SK-N-SH (cell line): ENCODE measurements at regions not wholly inside any gene's neighbourhood (a gene's known extent, or its start where the extent isn't known, plus 50 kb on each side); places are given as distances from the start of the nearest gene placed in this dataset.

Experiments used
- CTCF ChIA-PET: fragments of 300-600, 350-600 bp; formaldehyde crosslinking; extraction: SDS; loops from one replicate; lab custom pipeline; 2021; lab: Yijun Ruan, JAX
- POLR2A ChIA-PET: fragments of 350-600 bp; sonication (Branson Sonifier 250); formaldehyde crosslinking; extraction: SDS; loops from one replicate; lab custom pipeline; 2020; ENCODE audit warnings: antibody characterized with exemption, inconsistent platforms; lab: Yijun Ruan, JAX
- DNase-seq: peaks from one replicate; pipeline ENCODE4 v3.0.0; 2012
- H2AFZ ChIP-seq: fragments of 200-600 bp; sonication (generic); 2 replicates; pipeline ENCODE4 v1.8.1; 2016; ENCODE audit warnings: antibody characterized with exemption, mild to moderate bottlenecking, low read depth
- H3F3A ChIP-seq: fragments of 200-600 bp; sonication (generic); replicated peaks from 2 replicates; pipeline ENCODE3; 2016; ENCODE audit warnings: antibody characterized with exemption, mild to moderate bottlenecking; ENCODE audit not compliant: insufficient read depth
- H3K27ac ChIP-seq, 2 experiments: fragments of 200-500 bp in 1 of 2; fragments of 200-600 bp in 1 of 2; sonication (Bioruptor generic) in 1 of 2; sonication (generic), shearing (Covaris generic) in 1 of 2; 2 replicates each; pipeline versions ENCODE4 v1.5.1 to v1.6.1; 2014 to 2016; ENCODE audit warnings: low read depth in 2 of 2, inconsistent platforms in 1 of 2, low read length in 1 of 2, mild to moderate bottlenecking in 1 of 2, mixed read lengths in 1 of 2
- H3K27me3 ChIP-seq: fragments of 200-600 bp; sonication (generic), shearing (Covaris generic); 2 replicates; pipeline ENCODE4 v1.6.1; 2016; ENCODE audit warnings: mixed run types; ENCODE audit not compliant: insufficient read depth
- H3K36me3 ChIP-seq, 2 experiments: fragments of 200-500 bp in 1 of 2; fragments of 200-600 bp in 1 of 2; sonication (Bioruptor generic) in 1 of 2; sonication (generic) in 1 of 2; replicated peaks in 1 of 2; 2 replicates each; pipeline versions ENCODE3 to v1.5.1; 2014 to 2016; ENCODE audit warnings: low read length in 1 of 2, mild to moderate bottlenecking in 1 of 2; ENCODE audit not compliant: insufficient read depth in 2 of 2, control insufficient read depth in 1 of 2
- H3K4me1 ChIP-seq, 2 experiments: fragments of 200-500 bp in 1 of 2; fragments of 200-600 bp in 1 of 2; sonication (Bioruptor generic) in 1 of 2; sonication (generic), shearing (Covaris generic) in 1 of 2; 2 replicates each; pipeline versions ENCODE4 v1.5.1 to v1.6.1; 2014 to 2016; ENCODE audit warnings: low read depth in 1 of 2, low read length in 1 of 2, mixed run types in 1 of 2; ENCODE audit not compliant: insufficient read depth in 2 of 2, control insufficient read depth in 1 of 2
- H3K4me2 ChIP-seq: fragments of 200-600 bp; sonication (generic), shearing (Covaris generic); 2 replicates; pipeline ENCODE4 v1.6.1; 2017; ENCODE audit warnings: mixed run types
- H3K4me3 ChIP-seq, 2 experiments: fragments of 200-500 bp in 1 of 2; fragments of 200-600 bp in 1 of 2; sonication (Bioruptor generic) in 1 of 2; sonication (generic), shearing (Covaris generic) in 1 of 2; 2 replicates each; pipeline versions ENCODE4 v1.5.1 to v1.8.1; 2014 to 2016; ENCODE audit warnings: low read depth in 2 of 2, inconsistent platforms in 1 of 2, low read length in 1 of 2, mild to moderate bottlenecking in 1 of 2, mixed read lengths in 1 of 2, moderate library complexity in 1 of 2
- H3K79me2 ChIP-seq: fragments of 200-600 bp; sonication (generic); 2 replicates; pipeline ENCODE4 v1.8.1; 2017; ENCODE audit warnings: mild to moderate bottlenecking; ENCODE audit not compliant: insufficient read depth
- H3K9ac ChIP-seq: fragments of 200-600 bp; sonication (generic); 2 replicates; pipeline ENCODE4 v1.6.1; 2017; ENCODE audit warnings: mixed run types
- H3K9me2 ChIP-seq: fragments of 200-600 bp; sonication (generic); 2 replicates; pipeline ENCODE4 v1.6.1; 2017; ENCODE audit warnings: mixed run types
- H3K9me3 ChIP-seq: fragments of 200-600 bp; sonication (generic); 2 replicates; pipeline ENCODE4 v1.6.1; 2017; ENCODE audit warnings: mixed run types, mild to moderate bottlenecking, moderate library complexity
- H4K20me1 ChIP-seq: fragments of 200-600 bp; sonication (generic); 2 replicates; pipeline ENCODE4 v1.6.1; 2017; ENCODE audit warnings: mild to moderate bottlenecking, mixed run types; ENCODE audit not compliant: insufficient read depth
- EP300 ChIP-seq, 2 experiments: IDR thresholded peaks; 2 replicates each; pipeline versions ENCODE4 v1.4.0 to v1.6.1; 2012; ENCODE audit warnings: borderline replicate concordance in 1 of 2, low read depth in 1 of 2, low read length in 1 of 2
- EZH2phosphoT487 ChIP-seq: fragments of 200-600 bp; sonication (generic); IDR thresholded peaks from 2 replicates; pipeline ENCODE4 v1.6.1; 2017; ENCODE audit warnings: low read depth, mixed run types, mild to moderate bottlenecking, antibody characterized with exemption, moderate library complexity, borderline replicate concordance
- FOXJ3 ChIP-seq: sonication (generic); formaldehyde crosslinking; IDR thresholded peaks from 2 replicates; pipeline ENCODE4 v1.5.1; 2020; ENCODE audit warnings: mild to moderate bottlenecking, missing genetic modification reagents
- GABPA ChIP-seq: IDR thresholded peaks from 2 replicates; pipeline ENCODE4 v1.4.0; 2012; ENCODE audit warnings: low read depth, mild to moderate bottlenecking
- GATA2 ChIP-seq: sonication (generic); formaldehyde crosslinking; IDR thresholded peaks from 2 replicates; pipeline ENCODE4 v1.5.0; 2020; ENCODE audit warnings: mild to moderate bottlenecking, missing genetic modification reagents
- JUND ChIP-seq: IDR thresholded peaks from 2 replicates; pipeline ENCODE4 v1.4.0; 2012
- MEF2A ChIP-seq: IDR thresholded peaks from 2 replicates; pipeline ENCODE4 v1.4.0; 2012; ENCODE audit warnings: low read depth, borderline replicate concordance
- MXI1 ChIP-seq: IDR thresholded peaks from 2 replicates; pipeline ENCODE4 v1.6.1; 2012; ENCODE audit warnings: mild to moderate bottlenecking, low read depth, low read length, improper control_type of control experiment
- NRF1 ChIP-seq: IDR thresholded peaks from 2 replicates; pipeline ENCODE4 v1.6.1; 2012; ENCODE audit warnings: low read depth, mild to moderate bottlenecking, low read length
- POLR2AphosphoS5 ChIP-seq: IDR thresholded peaks from 2 replicates; pipeline ENCODE4 v1.6.1; 2012; ENCODE audit warnings: low read depth, low read length
- RAD21 ChIP-seq: IDR thresholded peaks from 2 replicates; pipeline ENCODE4 v1.6.1; 2012; ENCODE audit warnings: mild to moderate bottlenecking, low read length
- RCOR1 ChIP-seq: fragments of 150-350 bp; IDR thresholded peaks from 2 replicates; pipeline ENCODE4 v1.6.1; 2017; ENCODE audit warnings: antibody characterized with exemption, low read length
- RFX5 ChIP-seq: IDR thresholded peaks from 2 replicates; pipeline ENCODE4 v1.6.1; 2012; ENCODE audit warnings: mild to moderate bottlenecking, improper control_type of control experiment, low read length
- TAF1 ChIP-seq: IDR thresholded peaks from 2 replicates; pipeline ENCODE4 v1.6.1; 2012; ENCODE audit warnings: low read depth, mild to moderate bottlenecking, low read length, moderate library complexity, borderline replicate concordance
- YY1 ChIP-seq: IDR thresholded peaks from 2 replicates; pipeline ENCODE4 v1.4.0; 2012; ENCODE audit warnings: low read depth, mild to moderate bottlenecking
- whole genome bisulfite sequencing: methylation state at CpG from one replicate; pipeline ENCODE4 v1.1.6; 2017; ENCODE audit warnings: low lambda C conversion rate; 5-methylcytosine and 5-hydroxymethylcytosine counted together
- TF ChIP-seq, protein P1 (sequence below): IDR thresholded peaks from 2 replicates; pipeline ENCODE4 v1.6.1; 2012; ENCODE audit warnings: mild to moderate bottlenecking, low read depth, low read length, moderate library complexity
- TF ChIP-seq, protein P2 (sequence below): IDR thresholded peaks from 2 replicates; pipeline ENCODE4 v1.4.0; 2012; ENCODE audit warnings: low read depth, borderline replicate concordance
- TF ChIP-seq, protein P3 (sequence below): IDR thresholded peaks from 2 replicates; pipeline ENCODE4 v1.4.0; 2012; ENCODE audit warnings: low read depth
- TF ChIP-seq, protein P4 (sequence below): fragments of 150-350 bp; IDR thresholded peaks from 2 replicates; pipeline ENCODE4 v1.6.1; 2017; ENCODE audit warnings: antibody characterized with exemption, low read length, low read depth, borderline replicate concordance

DNA sequence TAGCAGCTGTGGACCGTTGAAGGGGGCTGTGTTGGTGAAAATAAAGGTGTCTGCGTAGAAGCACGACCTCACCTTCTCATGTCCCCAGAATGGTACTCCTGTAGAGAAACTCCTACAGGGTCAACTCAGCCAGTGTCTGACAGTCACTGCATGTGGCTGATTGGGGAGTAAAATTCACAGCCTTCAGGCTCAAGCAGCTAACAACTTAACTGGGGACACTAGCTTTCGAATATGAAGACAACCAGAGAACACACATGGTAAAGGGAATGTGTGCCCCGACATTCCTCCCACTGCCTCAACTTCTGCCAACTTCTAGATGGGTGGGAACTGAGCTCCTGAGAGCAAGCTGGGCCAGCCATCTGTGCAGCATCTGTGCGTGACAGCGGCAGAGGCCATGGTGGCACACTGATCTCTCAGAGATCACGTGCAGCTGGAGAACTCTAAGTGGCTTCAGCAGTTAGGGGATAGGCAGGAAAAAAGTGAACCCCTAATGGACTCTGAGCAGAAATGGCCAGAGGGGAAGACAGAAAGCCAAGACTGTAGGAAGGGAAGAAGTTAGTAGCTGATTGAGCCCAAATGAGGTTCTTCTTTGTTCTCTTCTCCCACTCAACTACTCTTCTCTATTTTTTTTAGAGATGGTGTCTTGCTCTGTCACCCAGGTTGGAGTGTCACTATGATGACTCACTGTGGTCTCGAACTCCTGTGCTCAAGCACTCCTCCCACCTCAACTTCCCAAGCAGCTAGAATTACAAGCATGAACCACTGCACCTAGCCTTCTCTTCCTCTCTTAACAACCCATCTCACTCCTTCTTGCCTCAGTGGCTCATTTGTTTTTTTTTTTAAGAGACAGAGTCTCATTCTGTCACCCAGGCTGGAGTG is 280.8 kb downstream of the ZEB1 start:
- Histone ChIP-seq H2AFZ (no peak overlapping the region), H3F3A (no peaks in the 10 kb centered on the region), H3K36me3 (no peaks in the 10 kb centered on the region), H3K9me2 (no peaks in the 10 kb centered on the region), H3K27me3 (no peaks in the 10 kb centered on the region), H3K27ac (no peak overlapping the region), H3K79me2 (no peaks in the 10 kb centered on the region), H4K20me1 (no peaks in the 10 kb centered on the region), H3K9me3 (no peaks in the 10 kb centered on the region), H3K4me3 (no peak overlapping the region), H3K4me2 (no peak overlapping the region), H3K4me1 (peaks cover 4 to 13% of the 10 kb centered on the region in 2 experiments; a peak in 2 of 4 replicates), H3K9ac (no peak overlapping the region)
- no peak for DNase-seq
- ChIA-PET CTCF (interaction anchor here (1.2 kb wide), 1 partner anchor 12 kb away, joined by 3 read pairs; no protein-coding TSS in a partner anchor), POLR2A (interaction anchor here (0.6 kb wide), 1 partner anchor 897 kb away, joined by 4 read pairs; no protein-coding TSS in a partner anchor)
- TF ChIP-seq POLR2AphosphoS5 (no peak), NRF1 (no peak), FOXJ3 (no peak)
- TF ChIP-seq, protein P1, sequence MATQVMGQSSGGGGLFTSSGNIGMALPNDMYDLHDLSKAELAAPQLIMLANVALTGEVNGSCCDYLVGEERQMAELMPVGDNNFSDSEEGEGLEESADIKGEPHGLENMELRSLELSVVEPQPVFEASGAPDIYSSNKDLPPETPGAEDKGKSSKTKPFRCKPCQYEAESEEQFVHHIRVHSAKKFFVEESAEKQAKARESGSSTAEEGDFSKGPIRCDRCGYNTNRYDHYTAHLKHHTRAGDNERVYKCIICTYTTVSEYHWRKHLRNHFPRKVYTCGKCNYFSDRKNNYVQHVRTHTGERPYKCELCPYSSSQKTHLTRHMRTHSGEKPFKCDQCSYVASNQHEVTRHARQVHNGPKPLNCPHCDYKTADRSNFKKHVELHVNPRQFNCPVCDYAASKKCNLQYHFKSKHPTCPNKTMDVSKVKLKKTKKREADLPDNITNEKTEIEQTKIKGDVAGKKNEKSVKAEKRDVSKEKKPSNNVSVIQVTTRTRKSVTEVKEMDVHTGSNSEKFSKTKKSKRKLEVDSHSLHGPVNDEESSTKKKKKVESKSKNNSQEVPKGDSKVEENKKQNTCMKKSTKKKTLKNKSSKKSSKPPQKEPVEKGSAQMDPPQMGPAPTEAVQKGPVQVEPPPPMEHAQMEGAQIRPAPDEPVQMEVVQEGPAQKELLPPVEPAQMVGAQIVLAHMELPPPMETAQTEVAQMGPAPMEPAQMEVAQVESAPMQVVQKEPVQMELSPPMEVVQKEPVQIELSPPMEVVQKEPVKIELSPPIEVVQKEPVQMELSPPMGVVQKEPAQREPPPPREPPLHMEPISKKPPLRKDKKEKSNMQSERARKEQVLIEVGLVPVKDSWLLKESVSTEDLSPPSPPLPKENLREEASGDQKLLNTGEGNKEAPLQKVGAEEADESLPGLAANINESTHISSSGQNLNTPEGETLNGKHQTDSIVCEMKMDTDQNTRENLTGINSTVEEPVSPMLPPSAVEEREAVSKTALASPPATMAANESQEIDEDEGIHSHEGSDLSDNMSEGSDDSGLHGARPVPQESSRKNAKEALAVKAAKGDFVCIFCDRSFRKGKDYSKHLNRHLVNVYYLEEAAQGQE = no peak
- 70% methylated on average over 9 of the region's 9 CpGs for WGBS

DNA sequence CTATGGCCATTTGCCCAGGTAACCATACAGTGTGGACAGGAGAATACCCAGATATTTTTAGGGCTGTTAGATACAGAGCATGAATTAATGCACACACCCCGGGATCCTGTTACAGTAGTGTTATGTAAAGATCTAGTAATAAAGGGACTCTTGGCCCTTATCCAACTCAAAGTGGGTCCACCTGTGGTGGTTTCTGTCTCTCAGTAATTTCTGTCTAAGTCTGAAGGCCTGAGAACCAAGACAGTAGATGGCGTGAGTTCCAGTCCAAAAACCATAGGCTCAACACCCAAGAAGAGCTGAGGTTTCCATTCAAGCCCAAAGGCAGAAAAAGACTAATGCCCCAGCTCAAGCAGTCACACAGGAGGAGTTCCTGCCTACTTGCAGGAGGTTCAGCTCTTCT is 277.7 kb downstream of the ZEB1 start:
- no peak for DNase-seq
- Histone ChIP-seq H3K36me3 (no peaks in the 10 kb centered on the region), H3K4me2 (no peak overlapping the region), H4K20me1 (no peaks in the 10 kb centered on the region), H3K9me2 (no peaks in the 10 kb centered on the region), H2AFZ (no peak overlapping the region), H3K79me2 (no peaks in the 10 kb centered on the region), H3K9me3 (no peaks in the 10 kb centered on the region), H3K27me3 (no peaks in the 10 kb centered on the region), H3K4me1 (peaks cover 0 to 5% of the 10 kb centered on the region in 2 experiments; a peak in 1 of 4 replicates), H3K27ac (no peak overlapping the region), H3K4me3 (no peak overlapping the region), H3K9ac (no peak overlapping the region), H3F3A (no peaks in the 10 kb centered on the region)
- POLR2A ChIA-PET = no interaction called here
- CTCF ChIA-PET = interaction anchor here (0.6 kb wide), 1 partner anchor 171 kb away, joined by 3 read pairs; no protein-coding TSS in a partner anchor
- WGBS = 83% methylated on average over 2 of the region's 2 CpGs
- no peak for TF ChIP-seq EZH2phosphoT487
- no peak for TF ChIP-seq EP300 (IDR thresholded peaks at IDR 0.05; ENCODE audit: borderline replicate concordance in 1 of 2, low read depth in 1 of 2, low read length in 1 of 2)
- no peak for TF ChIP-seq GATA2 (CRISPR knock-in tag)
- TF ChIP-seq MEF2A = no peak
- TF ChIP-seq, protein P2, sequence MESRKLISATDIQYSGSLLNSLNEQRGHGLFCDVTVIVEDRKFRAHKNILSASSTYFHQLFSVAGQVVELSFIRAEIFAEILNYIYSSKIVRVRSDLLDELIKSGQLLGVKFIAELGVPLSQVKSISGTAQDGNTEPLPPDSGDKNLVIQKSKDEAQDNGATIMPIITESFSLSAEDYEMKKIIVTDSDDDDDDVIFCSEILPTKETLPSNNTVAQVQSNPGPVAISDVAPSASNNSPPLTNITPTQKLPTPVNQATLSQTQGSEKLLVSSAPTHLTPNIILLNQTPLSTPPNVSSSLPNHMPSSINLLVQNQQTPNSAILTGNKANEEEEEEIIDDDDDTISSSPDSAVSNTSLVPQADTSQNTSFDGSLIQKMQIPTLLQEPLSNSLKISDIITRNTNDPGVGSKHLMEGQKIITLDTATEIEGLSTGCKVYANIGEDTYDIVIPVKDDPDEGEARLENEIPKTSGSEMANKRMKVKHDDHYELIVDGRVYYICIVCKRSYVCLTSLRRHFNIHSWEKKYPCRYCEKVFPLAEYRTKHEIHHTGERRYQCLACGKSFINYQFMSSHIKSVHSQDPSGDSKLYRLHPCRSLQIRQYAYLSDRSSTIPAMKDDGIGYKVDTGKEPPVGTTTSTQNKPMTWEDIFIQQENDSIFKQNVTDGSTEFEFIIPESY = no peak
- no peak for TF ChIP-seq TAF1
- TF ChIP-seq RAD21 = no peak
- TF ChIP-seq MXI1 = no peak
- TF ChIP-seq GABPA = no peak
- no peak for TF ChIP-seq RFX5
- TF ChIP-seq RCOR1 = no peak
- no peak for TF ChIP-seq JUND
- TF ChIP-seq, protein P3, sequence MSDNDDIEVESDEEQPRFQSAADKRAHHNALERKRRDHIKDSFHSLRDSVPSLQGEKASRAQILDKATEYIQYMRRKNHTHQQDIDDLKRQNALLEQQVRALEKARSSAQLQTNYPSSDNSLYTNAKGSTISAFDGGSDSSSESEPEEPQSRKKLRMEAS = no peak
- TF ChIP-seq, protein P4, sequence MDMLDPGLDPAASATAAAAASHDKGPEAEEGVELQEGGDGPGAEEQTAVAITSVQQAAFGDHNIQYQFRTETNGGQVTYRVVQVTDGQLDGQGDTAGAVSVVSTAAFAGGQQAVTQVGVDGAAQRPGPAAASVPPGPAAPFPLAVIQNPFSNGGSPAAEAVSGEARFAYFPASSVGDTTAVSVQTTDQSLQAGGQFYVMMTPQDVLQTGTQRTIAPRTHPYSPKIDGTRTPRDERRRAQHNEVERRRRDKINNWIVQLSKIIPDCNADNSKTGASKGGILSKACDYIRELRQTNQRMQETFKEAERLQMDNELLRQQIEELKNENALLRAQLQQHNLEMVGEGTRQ = no peak
- no peak for TF ChIP-seq YY1
